ENCODE measurements at regions not wholly inside any gene's neighbourhood (a gene's known extent, or its start where the extent isn't known, plus 50 kb on each side); places are given as distances from the start of the nearest gene placed in this dataset.

GRCh38 chr12:123038966-123039365, 58.5 kb downstream of the ARL6IP4 start:
- POLR2A ChIA-PET (ENCODE audit: low non-redundant PET) = no interaction called here

DNA sequence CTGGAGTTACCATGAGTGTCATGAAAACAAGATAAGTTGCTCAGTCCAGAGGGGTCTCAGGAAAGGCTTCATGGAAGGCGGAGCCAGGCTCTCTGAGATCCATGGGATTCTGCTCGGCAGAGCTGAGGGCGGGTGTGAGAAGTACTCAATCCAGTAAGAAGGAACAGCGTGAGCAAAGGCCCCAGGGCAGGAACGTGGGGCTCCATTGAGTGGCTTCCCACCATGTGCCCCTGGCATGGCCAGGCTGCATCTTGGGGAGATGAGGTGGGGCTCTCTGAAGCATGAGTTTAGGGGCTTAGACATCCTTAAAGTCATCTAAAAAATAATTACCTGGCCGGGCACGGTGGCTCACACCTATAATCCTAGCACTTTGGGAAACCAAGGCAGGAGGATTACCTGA, 58.0 kb downstream of the ARL6IP4 start:
- intact Hi-C loops (cut with micrococcal nuclease; ENCODE audit: unreplicated experiment) = no loop called here
- H3K9me3 ChIP-seq (ENCODE audit: low read depth, low read length, poor library complexity, severe bottlenecking) = no peaks in the 10 kb centered on the region
- H3K4me1 ChIP-seq (ENCODE audit: insufficient read depth, low read length, poor library complexity, severe bottlenecking) = no peaks in the 10 kb centered on the region
- POLR2A ChIA-PET (ENCODE audit: low non-redundant PET) = no interaction called here
- DNase-seq (ENCODE audit: low spot score) = no peak
- H3K27me3 ChIP-seq (replicated peaks; ENCODE audit: insufficient read depth, low read depth, low read length, poor library complexity) = no peaks in the 10 kb centered on the region
- no TSS peak for BruUV-seq (replicated peaks)
- CTCF ChIA-PET = no interaction called here
- H3K4me3 ChIP-seq (ENCODE audit: low read depth, low read length, poor library complexity, severe bottlenecking) = no peak overlapping the region
- no peaks in the 10 kb centered on the region for H3K36me3 ChIP-seq (ENCODE audit: insufficient read depth, low read length, poor library complexity, severe bottlenecking)
- H3K27ac ChIP-seq (ENCODE audit: low read depth, low read length, poor library complexity, severe bottlenecking) = no peak overlapping the region
- TF ChIP-seq CTCF (conservative IDR thresholded peaks at IDR 0.05; ENCODE audit: low read depth, low read length) (no peak), EZH2 (IDR thresholded peaks at IDR 0.05; ENCODE audit: borderline replicate concordance, low read depth, low read length, poor library complexity, severe bottlenecking) (no peak)

More at GRCh38 chr12:123038966-123039365, 58.5 kb downstream of the ARL6IP4 start:
- H3K9me3 ChIP-seq (ENCODE audit: low read depth, low read length, poor library complexity, severe bottlenecking) = no peaks in the 10 kb centered on the region
- intact Hi-C loops (cut with micrococcal nuclease; ENCODE audit: unreplicated experiment) = no loop called here
- H3K4me3 ChIP-seq (ENCODE audit: low read depth, low read length, poor library complexity, severe bottlenecking) = no peak overlapping the region
- H3K27ac ChIP-seq (ENCODE audit: low read depth, low read length, poor library complexity, severe bottlenecking) = no peak overlapping the region
- TF ChIP-seq CTCF (conservative IDR thresholded peaks at IDR 0.05; ENCODE audit: low read depth, low read length) (no peak), EZH2 (IDR thresholded peaks at IDR 0.05; ENCODE audit: borderline replicate concordance, low read depth, low read length, poor library complexity, severe bottlenecking) (no peak)
- CTCF ChIA-PET = no interaction called here
- no peak for DNase-seq (ENCODE audit: low spot score)
- BruUV-seq (replicated peaks) = no TSS peak
- H3K36me3 ChIP-seq (ENCODE audit: insufficient read depth, low read length, poor library complexity, severe bottlenecking) = no peaks in the 10 kb centered on the region
- no peaks in the 10 kb centered on the region for H3K4me1 ChIP-seq (ENCODE audit: insufficient read depth, low read length, poor library complexity, severe bottlenecking)
- H3K27me3 ChIP-seq (replicated peaks; ENCODE audit: insufficient read depth, low read depth, low read length, poor library complexity) = no peaks in the 10 kb centered on the region

DNA sequence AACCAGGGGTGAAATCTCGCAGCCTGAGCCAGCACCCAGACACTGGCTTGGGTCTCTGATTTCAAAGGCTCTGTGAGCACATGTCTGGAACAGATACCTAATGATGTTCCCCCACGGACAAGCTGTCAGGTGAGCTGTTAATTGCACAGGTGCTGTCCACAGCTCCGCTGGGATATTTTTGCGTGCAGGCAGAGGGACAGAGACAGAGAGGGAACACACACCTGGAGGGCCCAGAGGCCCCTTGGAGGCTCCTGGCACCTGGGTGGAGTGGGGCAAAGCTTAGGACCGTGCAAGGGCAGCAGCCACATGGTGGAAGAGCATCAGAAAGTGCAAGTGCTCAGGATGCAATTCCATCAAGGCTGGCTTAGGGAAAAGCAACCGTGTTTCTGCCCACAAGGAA, 57.3 kb downstream of the ARL6IP4 start:
- Histone ChIP-seq H3K9me3 (ENCODE audit: low read depth, low read length, poor library complexity, severe bottlenecking) (no peaks in the 10 kb centered on the region), H3K27ac (ENCODE audit: low read depth, low read length, poor library complexity, severe bottlenecking) (no peak overlapping the region), H3K4me3 (ENCODE audit: low read depth, low read length, poor library complexity, severe bottlenecking) (no peak overlapping the region), H3K4me1 (ENCODE audit: insufficient read depth, low read length, poor library complexity, severe bottlenecking) (no peaks in the 10 kb centered on the region), H3K36me3 (ENCODE audit: insufficient read depth, low read length, poor library complexity, severe bottlenecking) (no peaks in the 10 kb centered on the region), H3K27me3 (replicated peaks; ENCODE audit: insufficient read depth, low read depth, low read length, poor library complexity) (no peaks in the 10 kb centered on the region)
- no peak for DNase-seq (ENCODE audit: low spot score)
- ChIA-PET POLR2A (ENCODE audit: low non-redundant PET) (no interaction called here), CTCF (no interaction called here)
- no TSS peak for BruUV-seq (replicated peaks)
- intact Hi-C loops (cut with micrococcal nuclease; ENCODE audit: unreplicated experiment) = no loop called here
- TF ChIP-seq CTCF (conservative IDR thresholded peaks at IDR 0.05; ENCODE audit: low read depth, low read length) (no peak), EZH2 (IDR thresholded peaks at IDR 0.05; ENCODE audit: borderline replicate concordance, low read depth, low read length, poor library complexity, severe bottlenecking) (no peak)
